ENCODE measurements at regions not wholly inside any gene's neighbourhood (a gene's known extent, or its start where the extent isn't known, plus 50 kb on each side); places are given as distances from the start of the nearest gene placed in this dataset.

- TF ChIP-seq TEAD4 (IDR thresholded peaks at IDR 0.05): no peak
- TF ChIP-seq, protein P1, sequence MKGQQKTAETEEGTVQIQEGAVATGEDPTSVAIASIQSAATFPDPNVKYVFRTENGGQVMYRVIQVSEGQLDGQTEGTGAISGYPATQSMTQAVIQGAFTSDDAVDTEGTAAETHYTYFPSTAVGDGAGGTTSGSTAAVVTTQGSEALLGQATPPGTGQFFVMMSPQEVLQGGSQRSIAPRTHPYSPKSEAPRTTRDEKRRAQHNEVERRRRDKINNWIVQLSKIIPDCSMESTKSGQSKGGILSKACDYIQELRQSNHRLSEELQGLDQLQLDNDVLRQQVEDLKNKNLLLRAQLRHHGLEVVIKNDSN (IDR thresholded peaks at IDR 0.05): no peak
- TF ChIP-seq NFIC (IDR thresholded peaks at IDR 0.05): no peak
- no peak for TF ChIP-seq ZBTB7A (IDR thresholded peaks at IDR 0.05; ENCODE audit: low read depth)
- no peak for TF ChIP-seq TAF1 (IDR thresholded peaks at IDR 0.05; ENCODE audit: low read depth)
- TF ChIP-seq RAD21 (IDR thresholded peaks at IDR 0.05; ENCODE audit: low read depth): no peak
- TF ChIP-seq TCF12 (IDR thresholded peaks at IDR 0.05; ENCODE audit: low read depth): no peak
- no peak for TF ChIP-seq CREB1 (IDR thresholded peaks at IDR 0.05; ENCODE audit: low read depth)
These were observed 211.8 kb downstream of the TOMM20 start for GRCh38 chr1:234916840-234917239.

GRCh38 chr1:234915924-234916675, 212.5 kb downstream of the TOMM20 start:
- TF ChIP-seq TAF1 (IDR thresholded peaks at IDR 0.05; ENCODE audit: low read depth) (no peak), REST (IDR thresholded peaks at IDR 0.05; ENCODE audit: low read depth) (no peak), RAD21 (IDR thresholded peaks at IDR 0.05; ENCODE audit: low read depth) (no peak), EP300 (IDR thresholded peaks at IDR 0.05; ENCODE audit: borderline replicate concordance) (no peak), CREB1 (IDR thresholded peaks at IDR 0.05; ENCODE audit: low read depth) (no peak), EGR1 (IDR thresholded peaks at IDR 0.05) (no peak), TCF12 (IDR thresholded peaks at IDR 0.05; ENCODE audit: low read depth) (no peak)
- TF ChIP-seq, protein P2, sequence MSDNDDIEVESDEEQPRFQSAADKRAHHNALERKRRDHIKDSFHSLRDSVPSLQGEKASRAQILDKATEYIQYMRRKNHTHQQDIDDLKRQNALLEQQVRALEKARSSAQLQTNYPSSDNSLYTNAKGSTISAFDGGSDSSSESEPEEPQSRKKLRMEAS (IDR thresholded peaks at IDR 0.05): no peak

DNA sequence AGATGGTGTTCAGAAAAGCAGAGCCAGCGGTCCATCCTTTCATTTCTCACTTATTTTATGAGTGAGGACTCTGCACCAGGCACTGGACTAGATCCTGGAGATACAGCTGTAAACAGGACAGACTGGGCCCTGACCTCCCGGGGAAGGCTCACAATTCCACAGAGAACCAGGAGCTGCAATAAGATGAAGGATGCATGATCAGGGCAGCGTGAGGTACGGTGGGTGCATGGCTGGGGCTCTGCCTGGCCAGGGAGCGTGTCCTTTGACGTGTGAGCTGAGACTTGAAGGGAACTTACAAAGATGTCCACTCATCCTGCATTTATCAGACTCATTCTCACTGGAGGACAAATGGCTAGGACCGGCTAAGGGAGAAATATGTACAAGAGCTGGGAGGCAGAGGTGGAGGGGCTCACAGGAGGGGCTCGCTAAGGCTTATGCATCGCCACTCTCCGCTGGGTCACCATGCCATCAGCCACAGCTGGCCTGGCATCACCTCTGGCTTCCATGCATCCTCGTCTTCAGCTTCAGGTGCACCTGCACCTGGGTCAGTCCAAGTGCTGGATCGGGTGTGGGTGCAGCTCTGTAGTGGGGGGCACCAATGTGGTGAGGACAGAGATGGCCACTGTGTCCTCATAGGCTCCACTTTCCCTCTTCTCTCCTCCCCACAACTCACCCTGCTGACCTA, 213.9 kb downstream of the TOMM20 start:
- TF ChIP-seq FOXM1 (IDR thresholded peaks at IDR 0.05; ENCODE audit: borderline replicate concordance, low read depth): no peak
- TF ChIP-seq ZBTB7A (IDR thresholded peaks at IDR 0.05; ENCODE audit: low read depth): no peak
- no peak for TF ChIP-seq RAD21 (IDR thresholded peaks at IDR 0.05; ENCODE audit: low read depth)
- no peak for TF ChIP-seq TEAD4 (IDR thresholded peaks at IDR 0.05)
- TF ChIP-seq TAF1 (IDR thresholded peaks at IDR 0.05; ENCODE audit: low read depth): no peak
- TF ChIP-seq, protein P1 (IDR thresholded peaks at IDR 0.05): no peak

DNA sequence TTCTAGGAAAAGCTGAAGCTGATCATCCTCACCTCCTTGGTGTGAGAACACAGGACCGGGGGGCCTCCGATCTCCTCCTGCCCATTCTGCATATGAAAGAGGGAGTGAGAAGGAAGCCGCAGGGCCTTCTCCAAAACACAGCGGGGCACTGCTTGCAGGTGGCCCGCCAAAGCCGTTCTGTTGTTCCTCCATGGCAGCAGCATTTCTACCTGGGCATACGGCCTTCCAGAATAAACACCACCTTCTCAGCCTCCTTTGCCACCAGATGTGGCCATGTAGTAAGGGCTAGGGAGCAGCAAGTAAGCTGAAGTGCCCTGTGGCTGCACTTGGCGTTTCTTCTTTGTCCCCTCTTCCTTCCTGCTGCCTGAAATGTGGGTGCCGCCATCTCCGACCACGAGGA, 214.9 kb downstream of the TOMM20 start:
- TF ChIP-seq NFIC (IDR thresholded peaks at IDR 0.05): no peak
- TF ChIP-seq, protein P1 (IDR thresholded peaks at IDR 0.05): no peak
- TF ChIP-seq TCF12 (IDR thresholded peaks at IDR 0.05; ENCODE audit: low read depth): no peak
- TF ChIP-seq EP300 (IDR thresholded peaks at IDR 0.05; ENCODE audit: borderline replicate concordance): no peak
- TF ChIP-seq FOXM1 (IDR thresholded peaks at IDR 0.05; ENCODE audit: borderline replicate concordance, low read depth): no peak
- TF ChIP-seq ZBTB7A (IDR thresholded peaks at IDR 0.05; ENCODE audit: low read depth): no peak
- no peak for TF ChIP-seq CREB1 (IDR thresholded peaks at IDR 0.05; ENCODE audit: low read depth)
- TF ChIP-seq CEBPB (IDR thresholded peaks at IDR 0.05): no peak
- no peak for TF ChIP-seq YY1 (IDR thresholded peaks at IDR 0.05; ENCODE audit: low read depth)
- no peak for TF ChIP-seq TEAD4 (IDR thresholded peaks at IDR 0.05)
- no peak for TF ChIP-seq TAF1 (IDR thresholded peaks at IDR 0.05; ENCODE audit: low read depth)

DNA sequence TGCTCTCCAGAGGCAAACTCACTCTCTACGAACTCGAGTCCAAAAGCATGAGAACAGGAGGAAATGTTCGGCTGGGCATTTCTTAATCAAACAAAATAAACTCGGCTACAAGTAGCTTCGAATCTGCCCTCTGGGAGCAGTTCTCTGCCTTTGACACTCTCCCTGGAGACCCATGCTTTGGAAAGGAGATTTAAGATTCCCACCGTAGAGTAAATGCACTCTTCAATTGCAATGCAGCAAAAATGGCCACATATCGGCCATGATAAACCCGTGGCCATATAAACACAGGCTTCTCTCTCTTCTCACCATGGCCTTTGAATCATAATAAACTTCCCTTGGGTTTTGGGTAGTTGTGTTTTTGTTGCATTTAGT, 215.4 kb downstream of the TOMM20 start:
- TF ChIP-seq CEBPB (IDR thresholded peaks at IDR 0.05) (no peak), EP300 (IDR thresholded peaks at IDR 0.05; ENCODE audit: borderline replicate concordance) (no peak), RAD21 (IDR thresholded peaks at IDR 0.05; ENCODE audit: low read depth) (no peak), TCF12 (IDR thresholded peaks at IDR 0.05; ENCODE audit: low read depth) (no peak), ZBTB7A (IDR thresholded peaks at IDR 0.05; ENCODE audit: low read depth) (no peak), REST (IDR thresholded peaks at IDR 0.05; ENCODE audit: low read depth) (no peak), FOXM1 (IDR thresholded peaks at IDR 0.05; ENCODE audit: borderline replicate concordance, low read depth) (no peak), NFIC (IDR thresholded peaks at IDR 0.05) (no peak), CREB1 (IDR thresholded peaks at IDR 0.05; ENCODE audit: low read depth) (no peak), EGR1 (IDR thresholded peaks at IDR 0.05) (no peak), YY1 (IDR thresholded peaks at IDR 0.05; ENCODE audit: low read depth) (no peak), TAF1 (IDR thresholded peaks at IDR 0.05; ENCODE audit: low read depth) (no peak), TEAD4 (IDR thresholded peaks at IDR 0.05) (no peak)
- TF ChIP-seq, protein P2 (IDR thresholded peaks at IDR 0.05): no peak
- TF ChIP-seq, protein P1 (IDR thresholded peaks at IDR 0.05): no peak
